GM18858 (cell line): ENCODE measurements at regions not wholly inside any gene's neighbourhood (a gene's known extent, or its start where the extent isn't known, plus 50 kb on each side); places are given as distances from the start of the nearest gene placed in this dataset.
"Not testable (repeated sequence)": the region's sequence is repeated elsewhere in the genome, so short reads cannot be mapped to it uniquely, and the experiment has no call there.

Experiments
- ATAC-seq: cut with Tn5 transposase; IDR thresholded peaks from one replicate; pipeline ENCODE4 v1.9.1; 2021; ENCODE audit not compliant: unreplicated experiment

DNA sequence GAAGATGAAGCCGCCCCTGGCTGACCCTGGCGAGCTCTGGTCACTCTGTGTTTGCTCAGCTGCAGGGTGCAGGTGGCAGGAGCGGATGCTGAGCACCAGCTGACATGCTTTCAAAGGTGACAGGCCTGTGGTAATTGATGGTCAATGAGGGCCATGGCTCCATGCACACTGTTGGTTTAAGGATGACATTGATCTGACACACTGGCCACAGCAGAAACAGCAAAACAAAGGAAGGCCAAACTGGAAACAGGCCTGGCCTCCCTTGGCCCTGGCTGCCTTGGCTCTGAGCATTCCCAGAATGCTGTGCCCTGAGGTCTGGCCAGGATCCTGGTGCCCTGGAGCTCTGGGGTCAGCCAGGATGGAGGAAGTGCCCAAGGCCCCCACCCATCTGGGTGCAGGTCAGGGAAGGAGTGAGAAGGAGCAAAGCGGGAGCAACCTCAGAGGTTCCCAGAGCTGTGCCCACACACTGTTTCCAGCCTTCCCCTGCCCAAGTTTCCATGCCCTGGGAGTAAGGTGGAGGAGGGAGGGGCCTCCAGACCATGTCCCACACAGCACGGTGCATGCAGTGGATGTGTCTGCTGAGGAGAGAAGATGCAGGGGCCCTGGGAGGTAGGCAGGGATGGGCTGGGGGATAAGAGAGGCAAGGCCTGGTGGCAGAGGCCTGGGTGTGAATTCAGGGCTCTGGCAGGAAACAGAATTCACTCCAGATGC, 302.2 kb downstream of the RPS24 start:
- ATAC-seq: no peak

DNA sequence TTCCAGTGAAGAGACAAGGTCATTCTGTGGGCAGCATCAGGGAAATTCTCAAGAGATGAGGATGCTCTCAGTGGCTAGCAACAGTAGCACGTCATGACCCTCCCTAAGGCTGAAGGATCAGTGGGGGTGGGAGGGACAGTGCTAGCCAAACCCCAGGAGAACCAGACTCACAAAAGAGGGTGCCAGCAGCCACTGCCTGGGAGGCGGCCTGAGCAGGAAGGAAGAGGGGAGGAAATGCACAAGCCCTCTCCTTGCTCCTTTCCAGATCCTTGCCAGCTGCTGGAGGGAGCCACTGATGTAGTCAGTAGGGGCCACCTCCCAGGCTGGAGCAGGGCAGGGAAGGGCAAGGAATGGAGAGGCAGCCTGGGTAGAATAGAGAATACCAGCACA, 302.7 kb downstream of the RPS24 start:
- no peak for ATAC-seq

DNA sequence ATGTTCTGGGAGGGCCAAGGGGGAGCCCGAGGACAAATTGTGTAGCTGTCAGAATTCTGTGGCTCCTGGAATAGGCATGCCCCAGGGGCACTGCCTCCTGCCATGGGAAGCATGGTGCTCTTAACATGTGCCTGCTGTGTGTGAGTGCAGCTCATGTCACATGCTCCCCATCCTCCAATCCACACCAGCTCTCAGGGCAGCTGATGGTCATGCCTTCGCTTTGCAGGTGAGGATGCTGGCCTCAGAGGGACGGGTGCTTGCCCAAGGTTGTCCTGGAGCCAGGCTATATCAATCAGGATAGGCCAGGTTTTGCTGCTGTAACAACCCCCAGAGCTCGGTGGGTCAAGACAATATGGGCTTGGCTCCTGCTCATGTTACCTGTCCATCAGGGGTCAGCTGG, 303.4 kb downstream of the RPS24 start:
- ATAC-seq: no peak

DNA sequence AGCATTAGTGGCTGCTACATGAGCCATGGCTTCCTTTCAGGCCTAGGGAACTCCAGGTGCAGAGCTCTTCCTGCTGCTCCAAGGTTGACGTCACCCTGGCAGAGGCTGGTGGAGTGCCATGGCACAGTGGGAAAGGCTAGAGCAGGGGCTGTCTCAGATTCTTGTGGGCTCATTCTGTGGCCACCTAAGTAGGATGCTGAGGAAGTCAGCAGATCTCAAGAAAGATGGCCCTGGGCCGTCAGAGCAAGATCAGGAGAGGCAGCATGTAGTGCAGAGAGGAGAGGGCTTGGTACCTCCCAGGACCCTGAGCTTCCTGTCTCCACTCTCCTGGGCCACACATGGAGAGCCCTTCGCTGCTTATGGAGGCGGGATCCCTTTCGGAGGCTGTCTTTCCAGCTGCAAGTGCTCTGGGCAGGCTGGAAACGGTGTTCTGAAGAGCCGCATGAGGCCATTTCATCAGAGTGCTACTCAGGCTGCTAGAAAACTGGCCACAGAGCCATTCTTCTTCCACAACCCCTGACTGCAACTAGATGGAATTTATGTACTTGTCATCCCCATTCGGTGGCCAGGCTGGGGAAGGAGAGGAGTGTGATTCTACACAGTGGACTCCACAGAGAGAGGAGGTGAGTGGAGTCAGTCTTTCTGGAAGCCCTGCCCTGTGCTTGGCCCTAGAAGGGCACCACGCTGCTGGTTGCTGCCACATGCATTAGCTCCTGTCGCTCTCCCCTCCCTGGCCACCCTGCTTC, 304.2 kb downstream of the RPS24 start:
- ATAC-seq: no peak

DNA sequence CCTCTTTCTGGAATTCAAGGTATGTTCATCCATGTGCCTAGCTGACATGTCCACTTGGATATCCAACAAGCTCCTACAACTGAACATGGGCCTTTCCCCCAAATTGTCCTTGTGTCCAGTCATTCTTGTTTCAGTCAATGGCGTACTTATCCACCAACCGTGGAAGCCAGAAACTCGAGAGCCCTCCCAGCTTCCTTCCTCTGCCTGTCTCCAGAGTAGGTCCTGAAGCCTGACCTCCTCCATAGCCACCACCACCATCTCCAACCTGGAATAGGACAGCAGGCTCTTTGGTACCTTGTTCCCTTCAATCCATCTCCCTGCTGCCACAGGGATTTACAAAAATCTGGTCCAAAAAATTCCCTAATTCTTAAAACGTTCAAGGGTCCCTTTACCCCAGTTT, 305.1 kb downstream of the RPS24 start:
- no peak for ATAC-seq

DNA sequence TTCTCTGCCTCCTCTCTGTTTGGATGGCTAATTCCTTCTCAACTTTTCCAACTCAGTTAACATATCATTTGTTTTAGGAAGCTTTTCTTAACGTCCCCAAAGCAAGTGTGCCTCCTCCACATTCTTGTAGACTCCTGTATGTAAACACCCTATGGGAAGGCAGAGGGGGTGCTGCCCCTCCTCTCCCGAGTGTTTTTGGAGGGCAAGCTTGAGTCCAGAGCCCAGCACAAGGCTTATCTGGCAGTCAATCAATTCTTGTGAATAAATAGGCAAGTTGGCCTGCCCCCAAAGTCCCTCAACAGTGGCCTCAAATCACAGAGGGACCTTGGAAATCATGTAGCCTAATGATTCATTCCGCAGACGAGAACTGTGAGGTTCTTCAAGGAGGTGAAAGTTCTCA, 305.6 kb downstream of the RPS24 start:
- no peak for ATAC-seq

DNA sequence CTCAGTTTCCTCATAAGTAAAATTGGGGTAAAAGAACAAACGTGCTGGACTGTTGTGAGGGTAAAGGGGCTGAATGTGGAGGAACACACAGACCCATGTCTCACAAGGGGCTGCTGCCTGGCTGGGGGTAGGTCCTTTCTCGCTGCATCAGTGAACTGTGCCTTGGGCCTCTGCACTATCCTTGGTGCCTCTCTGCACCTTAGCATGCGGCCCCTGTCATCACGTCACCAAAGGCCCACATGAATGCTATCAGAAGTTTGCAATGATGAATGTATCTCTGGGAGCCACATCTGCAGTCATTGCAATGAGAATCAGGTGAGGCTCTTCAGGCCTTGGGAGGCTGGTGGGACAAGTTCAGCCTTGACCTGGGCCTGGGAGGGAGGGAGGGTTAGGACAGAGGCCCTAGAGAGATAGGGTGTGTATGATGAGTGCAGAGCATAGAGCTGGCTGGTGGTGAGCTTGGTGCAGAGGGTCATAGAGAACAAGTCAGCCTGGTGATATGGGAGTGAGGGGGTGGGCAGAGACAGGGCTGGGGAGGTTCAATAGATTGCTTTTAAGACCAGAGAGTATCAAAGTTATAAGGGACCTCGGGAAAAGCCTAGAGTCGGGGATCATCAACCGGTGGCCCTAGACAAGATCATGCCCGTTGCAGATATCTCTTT, 308.4 kb downstream of the RPS24 start:
- ATAC-seq: no peak

DNA sequence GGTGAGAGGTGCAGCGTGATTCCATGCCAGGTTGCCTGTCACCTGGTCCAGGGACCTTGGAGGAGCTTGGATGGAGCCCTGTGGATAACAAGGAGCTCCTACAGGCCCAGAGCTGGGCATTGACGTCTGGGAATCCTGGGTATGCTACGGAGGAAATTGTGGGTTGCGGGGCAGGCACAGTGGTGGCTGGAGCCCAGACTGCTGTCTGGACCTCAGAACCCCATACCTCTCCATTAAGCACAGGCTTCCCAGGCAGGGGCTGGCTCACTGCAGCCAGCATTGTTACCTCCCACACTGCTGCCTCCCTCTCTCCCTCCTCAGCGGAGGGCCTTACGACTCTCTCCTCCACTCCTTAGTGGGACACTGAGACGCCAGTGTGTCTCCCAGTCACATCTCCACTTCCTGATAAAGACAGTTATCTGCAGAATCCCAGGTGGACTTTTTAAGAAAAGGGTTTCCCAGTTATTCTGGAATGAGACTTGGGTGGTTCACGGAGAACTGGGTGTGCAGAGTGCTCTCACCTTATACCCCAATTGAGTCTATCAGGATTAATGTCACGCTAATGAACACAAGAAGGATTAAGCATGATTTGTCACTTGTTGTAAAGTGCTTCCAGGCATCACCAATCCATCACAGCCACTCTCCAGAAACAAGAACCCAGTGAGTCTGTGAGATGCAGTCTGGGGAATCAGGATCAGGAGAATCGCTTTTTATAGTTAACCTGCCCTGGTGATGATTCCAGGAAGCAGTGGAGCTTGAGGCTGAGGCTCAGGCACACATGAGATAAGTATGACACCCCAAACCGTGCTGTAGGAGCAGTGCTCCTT, 309.4 kb downstream of the RPS24 start:
- ATAC-seq: no peak

DNA sequence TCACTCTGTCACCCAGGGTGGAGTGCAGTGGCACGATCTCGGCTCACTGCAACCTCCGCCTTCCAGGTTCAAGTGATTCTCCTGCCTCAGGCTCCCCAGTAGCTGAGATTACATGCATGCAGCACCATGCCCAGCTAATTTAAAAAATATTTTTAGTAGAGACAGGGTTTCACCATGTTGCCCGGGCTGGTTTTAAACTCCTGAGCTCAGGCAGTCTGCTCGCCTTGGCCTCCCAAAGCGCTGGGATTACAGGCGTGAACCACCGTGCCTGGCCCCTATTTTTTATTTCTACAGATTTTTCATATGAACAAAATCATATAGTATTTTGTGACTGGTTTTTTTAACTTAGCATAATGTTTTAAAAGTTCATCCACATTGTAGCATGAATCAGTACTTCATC, 310.6 kb downstream of the RPS24 start:
- not testable (repeated sequence) for ATAC-seq

DNA sequence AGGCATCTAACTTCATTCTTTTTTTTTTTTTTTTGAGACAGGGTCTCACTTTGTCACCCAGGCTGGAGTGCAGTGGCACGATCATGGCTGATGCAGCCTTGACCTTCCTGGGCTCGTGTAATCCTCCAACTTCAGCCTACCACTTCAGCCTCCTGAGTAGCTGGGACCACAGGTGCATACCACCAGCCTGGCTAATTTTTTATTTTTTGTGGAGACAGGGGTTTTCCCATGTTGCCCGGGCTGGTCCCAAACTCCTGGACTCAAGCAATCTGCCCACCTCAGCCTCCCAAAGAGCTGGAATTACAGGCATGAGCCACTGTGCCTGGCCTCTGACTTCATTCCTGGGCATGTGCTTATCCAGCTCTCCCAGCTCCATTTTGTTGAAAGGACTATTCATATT, 311.9 kb downstream of the RPS24 start:
- ATAC-seq: not testable (repeated sequence)

DNA sequence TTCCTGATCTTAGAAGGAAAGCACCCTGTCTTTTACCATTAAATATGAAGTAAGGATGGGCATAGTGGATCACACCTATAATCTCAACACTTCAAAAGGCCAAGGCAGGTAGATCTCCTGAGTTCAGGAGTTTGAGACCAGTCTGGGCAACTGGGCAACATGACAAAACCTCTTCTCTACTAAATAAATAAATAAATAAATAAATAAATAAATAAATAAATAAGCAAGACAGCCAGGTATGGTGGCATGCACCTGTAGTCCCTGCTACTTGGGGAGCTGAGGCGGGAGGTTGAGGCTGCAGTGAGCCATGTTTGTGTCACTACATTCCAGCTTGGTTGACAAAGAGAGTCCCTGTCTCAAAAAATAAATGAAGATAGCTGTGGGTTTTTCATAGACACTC, 313.1 kb downstream of the RPS24 start:
- no peak for ATAC-seq

DNA sequence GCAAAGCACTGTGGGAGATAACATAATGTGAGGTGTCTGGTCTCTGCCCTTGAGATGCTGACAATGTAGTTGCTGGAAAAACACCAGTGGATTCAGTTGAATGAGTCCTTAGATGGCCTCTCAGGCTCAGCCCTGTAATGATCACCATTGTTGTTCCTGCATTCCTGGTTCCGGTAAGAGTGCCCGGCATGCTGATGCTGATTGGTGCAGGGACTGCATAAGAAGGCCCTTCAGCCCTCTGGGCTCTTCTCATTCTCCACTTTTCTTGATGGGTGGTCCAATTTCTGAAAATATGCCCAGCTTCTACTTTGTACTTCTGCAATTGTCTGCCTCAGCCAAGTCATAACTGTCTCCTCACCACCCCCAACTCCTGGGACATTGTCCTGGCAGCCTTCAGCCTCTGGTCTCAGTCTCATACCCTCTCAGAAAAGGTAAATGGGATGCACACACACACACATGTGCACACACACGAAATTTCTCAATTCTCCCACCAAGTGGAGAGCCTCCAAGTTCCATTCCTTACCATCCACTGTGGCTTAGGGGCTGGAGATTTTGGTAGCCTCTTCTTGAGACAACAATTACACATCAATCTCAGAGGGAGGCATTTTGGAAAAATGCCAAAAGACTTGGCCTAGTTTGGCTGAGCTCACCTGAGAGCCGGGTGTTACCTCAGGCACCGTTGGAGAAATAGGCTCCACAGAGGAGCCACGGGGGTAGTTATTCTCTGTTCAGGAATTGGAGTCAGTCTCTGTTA, 314.9 kb downstream of the RPS24 start:
- ATAC-seq: no peak

DNA sequence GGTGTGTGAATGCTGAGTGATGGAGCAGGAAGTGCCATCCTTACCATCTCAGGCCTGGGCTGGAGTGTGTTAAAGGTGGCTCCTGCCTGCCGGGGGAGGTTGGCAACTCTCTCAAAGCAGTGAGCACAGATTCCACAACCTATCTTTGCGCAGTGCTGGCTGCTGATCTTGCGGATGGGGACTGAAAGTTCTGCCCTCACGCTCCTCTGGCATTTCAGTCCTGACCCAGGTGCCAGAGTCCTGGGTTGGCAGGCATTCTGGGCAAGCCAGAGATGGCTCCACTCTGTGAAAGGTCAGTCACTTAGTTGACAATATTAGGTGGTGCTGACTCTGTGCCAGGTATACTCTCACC, 315.5 kb downstream of the RPS24 start:
- no peak for ATAC-seq

DNA sequence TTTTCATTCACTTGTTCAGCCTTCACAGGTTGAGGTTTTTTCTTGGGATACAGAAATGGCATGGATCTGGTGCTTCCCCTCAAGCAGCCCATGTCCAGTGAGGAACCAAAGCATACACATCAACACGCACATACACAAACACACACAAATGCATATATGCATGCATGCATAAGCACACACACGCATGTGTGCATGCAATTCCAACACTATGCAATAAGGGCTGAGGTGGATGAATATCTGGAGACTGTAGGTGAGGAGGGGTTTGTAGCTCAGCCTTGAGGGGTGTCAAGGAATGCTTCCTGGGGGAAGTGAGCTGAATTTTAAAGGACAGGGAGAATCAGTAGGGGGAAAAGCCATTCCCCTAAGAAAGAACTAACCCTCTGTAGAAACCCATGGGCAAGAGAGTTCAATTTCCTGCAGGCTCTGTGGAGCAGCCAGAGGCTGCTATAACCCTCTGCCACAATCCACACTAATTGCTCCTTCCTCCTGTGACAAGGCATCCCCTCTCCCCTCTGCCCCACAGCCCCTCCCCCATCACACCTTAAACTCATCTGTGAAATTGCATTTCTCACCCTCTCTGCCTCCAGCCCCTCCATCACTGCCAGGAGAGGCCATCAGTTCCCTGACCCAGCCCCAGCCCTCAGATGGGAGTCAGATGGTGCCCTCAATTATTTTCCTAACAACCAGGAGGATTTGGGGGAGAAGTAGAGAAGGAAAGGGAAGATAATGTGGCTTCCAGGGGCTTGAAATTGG, 316.4 kb downstream of the RPS24 start:
- ATAC-seq: no peak

DNA sequence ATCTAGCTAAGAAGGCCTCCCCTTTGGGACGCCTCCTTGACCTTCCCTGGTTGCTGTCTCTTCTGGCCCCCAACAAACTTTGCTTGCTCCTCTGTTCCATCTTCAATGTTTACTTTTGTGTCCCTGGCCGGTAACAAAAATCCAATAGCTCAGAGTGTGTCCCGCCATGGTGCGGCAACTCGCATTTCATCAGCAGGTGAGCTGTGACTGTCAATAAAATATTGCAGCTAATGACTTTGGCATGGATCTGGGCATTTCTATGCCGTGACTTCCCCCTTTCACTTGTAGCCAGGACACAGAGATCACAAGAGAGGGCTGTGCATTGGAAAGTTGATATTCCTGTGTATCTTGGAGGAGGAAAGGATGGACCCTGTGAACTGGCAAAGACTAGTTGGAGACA, 317.6 kb downstream of the RPS24 start:
- ATAC-seq: no peak

DNA sequence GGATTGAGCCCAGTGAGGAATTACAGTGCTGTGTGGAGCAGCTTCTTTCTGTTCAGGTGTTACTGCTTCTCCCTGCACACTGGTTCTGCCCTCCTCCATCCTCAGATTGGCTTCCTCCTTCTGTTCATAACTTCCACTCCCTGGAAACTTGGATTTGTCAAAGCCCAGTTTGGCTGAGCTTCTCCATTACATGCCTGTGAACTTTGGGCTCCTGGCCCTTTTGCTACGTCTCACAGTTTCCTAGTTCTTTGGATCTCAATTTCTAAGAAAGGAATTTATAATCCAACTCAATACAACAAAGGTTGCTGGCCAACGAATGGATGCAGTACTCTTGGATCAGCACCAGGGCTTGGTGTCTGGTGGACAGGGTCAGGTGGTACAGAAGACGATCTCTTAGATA, 318.1 kb downstream of the RPS24 start:
- ATAC-seq: no peak

DNA sequence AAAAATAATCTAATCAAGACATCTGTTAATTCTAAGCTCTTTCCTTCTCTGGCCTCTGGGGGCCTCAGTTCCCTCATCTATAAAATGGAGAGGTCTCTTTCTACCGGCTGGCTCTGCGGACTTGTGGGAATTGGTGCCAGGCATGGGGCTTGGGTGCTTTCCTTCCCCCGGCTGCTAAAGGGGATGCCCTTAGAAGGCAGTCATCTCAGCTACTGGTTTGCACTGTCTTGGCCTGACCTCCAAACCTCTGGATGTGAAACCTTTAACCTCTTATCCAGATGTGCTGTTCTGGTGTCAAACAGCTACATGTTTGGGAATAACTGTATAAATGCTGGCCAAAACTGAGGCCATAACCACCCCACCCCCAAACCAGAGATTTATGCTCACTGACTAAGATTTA, 320.0 kb downstream of the RPS24 start:
- no peak for ATAC-seq

DNA sequence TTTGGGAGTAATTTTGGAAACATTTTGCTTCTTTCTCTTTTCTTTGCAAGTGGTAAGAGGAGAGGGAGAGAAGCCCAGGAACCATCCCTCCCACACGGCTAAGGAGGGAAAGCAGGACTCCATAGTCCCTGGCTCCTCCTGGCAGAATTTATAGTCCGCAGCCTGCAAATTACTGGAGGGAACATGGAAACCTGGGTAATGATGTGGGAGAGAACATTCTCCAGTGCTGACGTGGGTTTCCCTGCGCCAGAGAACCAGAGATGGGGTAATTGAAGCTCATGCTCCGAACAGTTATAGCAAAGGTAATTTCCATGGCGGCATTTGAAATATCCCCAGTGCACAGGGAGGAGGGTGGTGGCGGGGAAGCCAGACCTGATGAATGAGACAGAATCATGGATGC, 320.4 kb downstream of the RPS24 start:
- ATAC-seq: no peak

DNA sequence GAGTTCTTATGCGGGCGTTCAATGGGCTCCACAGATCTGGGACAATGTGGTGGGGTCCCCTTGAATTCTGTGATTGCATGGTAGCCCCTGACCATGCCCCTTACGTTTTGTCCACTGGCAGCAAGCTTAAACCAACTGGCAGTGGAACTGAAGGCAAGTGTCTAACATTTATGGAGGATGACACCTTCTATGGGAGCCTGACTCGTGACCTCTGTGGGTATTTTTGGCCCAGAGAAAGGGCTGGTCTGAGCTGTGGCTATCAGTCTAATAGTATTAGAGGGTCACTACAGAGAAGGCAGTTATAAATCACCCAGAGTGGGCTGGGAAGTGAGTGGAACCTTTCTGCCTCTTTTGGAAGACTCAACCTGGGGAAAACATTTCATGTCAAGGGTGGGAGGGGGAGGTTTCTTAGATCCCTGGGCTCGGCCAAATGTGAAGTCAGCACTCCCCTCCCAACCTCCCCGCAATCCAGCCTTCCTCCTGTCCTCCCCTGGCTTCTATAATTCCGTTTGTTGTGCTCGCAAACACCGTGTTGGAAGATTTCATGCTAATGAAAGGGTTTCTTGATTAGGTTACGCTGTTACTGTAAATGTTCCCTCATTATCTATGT, 322.7 kb downstream of the RPS24 start:
- ATAC-seq: no peak
